Esophagus (tissue), 2 donors: ENCODE measurements at regions not wholly inside any gene's neighbourhood (a gene's known extent, or its start where the extent isn't known, plus 50 kb on each side); places are given as distances from the start of the nearest gene placed in this dataset.

Experiments used
- H3K27ac ChIP-seq, 2 donors: one replicate each; pipeline ENCODE4 v1.5.1; 2013; ENCODE audit warnings: low read depth in 2 of 2, mild to moderate bottlenecking in 2 of 2, inconsistent platforms in 1 of 2, low read length in 1 of 2, moderate library complexity in 1 of 2
- H3K27me3 ChIP-seq, 2 donors: one replicate each; pipeline ENCODE4 v1.6.1; 2013; ENCODE audit warnings: low read length in 2 of 2, control low read depth in 1 of 2, mild to moderate bottlenecking in 1 of 2; ENCODE audit not compliant: insufficient read depth in 2 of 2, control insufficient read depth in 1 of 2
- H3K36me3 ChIP-seq, 2 donors: one replicate each; pipeline ENCODE4 v1.6.1; 2013; ENCODE audit warnings: low read length in 1 of 2; ENCODE audit not compliant: control insufficient read depth in 2 of 2, insufficient read depth in 2 of 2
- H3K4me1 ChIP-seq, 2 donors: one replicate each; pipeline ENCODE4 v1.6.1; 2013; ENCODE audit warnings: low read length in 1 of 2; ENCODE audit not compliant: control insufficient read depth in 2 of 2, insufficient read depth in 2 of 2
- H3K4me3 ChIP-seq, 2 donors: one replicate each; pipeline ENCODE4 v1.5.1; 2013; ENCODE audit warnings: low read length in 2 of 2, mild to moderate bottlenecking in 2 of 2, low read depth in 1 of 2, moderate library complexity in 1 of 2
- H3K9me3 ChIP-seq, 2 donors: one replicate each; pipeline ENCODE4 v1.6.1; 2013; ENCODE audit warnings: mild to moderate bottlenecking in 2 of 2, low read depth in 1 of 2, low read length in 1 of 2, moderate library complexity in 1 of 2; ENCODE audit not compliant: control insufficient read depth in 2 of 2, insufficient read depth in 1 of 2
- WGBS, 2 donors: extraction: QIAGEN DNeasy Blood & Tissue Kit; methylation state at CpG; one replicate each; pipeline ENCODE4 v1.1.7; 2013; 5-methylcytosine and 5-hydroxymethylcytosine counted together
- donor health status: healthy with polysubstance abuse.
- donor health status: Bipolar disorder and iron deficiency.

- H3K9me3 ChIP-seq: no peaks in the 10 kb centered on the region
- H3K27me3 ChIP-seq: no peaks in the 10 kb centered on the region
- no peaks in the 10 kb centered on the region for H3K4me1 ChIP-seq
- 95 to 97% methylated on average over 1 of the region's 1 CpG for WGBS, 2 donors
- no peak overlapping the region for H3K27ac ChIP-seq
- no peaks in the 10 kb centered on the region for H3K36me3 ChIP-seq
- H3K4me3 ChIP-seq: no peak overlapping the region
Measured at GRCh38 chr2:12967804-12968203, 251.1 kb downstream of the TRIB2 start.

GRCh38 chr2:12968399-12968798, 251.7 kb downstream of the TRIB2 start:
- WGBS, 2 donors: 95 to 96% methylated on average over 3 of the region's 3 CpGs
- Histone ChIP-seq H3K4me1 (no peaks in the 10 kb centered on the region), H3K9me3 (no peaks in the 10 kb centered on the region), H3K4me3 (no peak overlapping the region), H3K27ac (no peak overlapping the region), H3K27me3 (no peaks in the 10 kb centered on the region), H3K36me3 (no peaks in the 10 kb centered on the region)

GRCh38 chr2:12970861-12971260, 254.1 kb downstream of the TRIB2 start:
- Histone ChIP-seq H3K4me1 (no peaks in the 10 kb centered on the region), H3K27ac (no peak overlapping the region), H3K27me3 (no peaks in the 10 kb centered on the region), H3K36me3 (no peaks in the 10 kb centered on the region), H3K4me3 (no peak overlapping the region), H3K9me3 (no peaks in the 10 kb centered on the region)
- 64 to 75% methylated on average over 4 of the region's 4 CpGs for WGBS, 2 donors

GRCh38 chr2:12971581-12972365, 255.0 kb downstream of the TRIB2 start:
- 82 to 83% methylated on average over 4 of the region's 4 CpGs for whole genome bisulfite sequencing, 2 donors
- no peaks in the 10 kb centered on the region for H3K9me3 ChIP-seq
- no peak overlapping the region for H3K27ac ChIP-seq
- H3K27me3 ChIP-seq: no peaks in the 10 kb centered on the region
- H3K4me3 ChIP-seq: no peak overlapping the region
- no peaks in the 10 kb centered on the region for H3K4me1 ChIP-seq
- no peaks in the 10 kb centered on the region for H3K36me3 ChIP-seq

GRCh38 chr2:12978066-12978835, 261.5 kb downstream of the TRIB2 start:
- Histone ChIP-seq H3K27ac (no peak overlapping the region), H3K4me1 (no peaks in the 10 kb centered on the region), H3K27me3 (no peaks in the 10 kb centered on the region), H3K36me3 (no peaks in the 10 kb centered on the region), H3K9me3 (no peaks in the 10 kb centered on the region), H3K4me3 (no peak overlapping the region)
- 32 to 44% methylated on average over 4 of the region's 4 CpGs for WGBS, 2 donors

GRCh38 chr2:12979066-12979465, 262.3 kb downstream of the TRIB2 start:
- no peaks in the 10 kb centered on the region for H3K27me3 ChIP-seq
- no peaks in the 10 kb centered on the region for H3K9me3 ChIP-seq
- 59 to 80% methylated on average over 3 of the region's 3 CpGs for whole genome bisulfite sequencing, 2 donors
- no peak overlapping the region for H3K27ac ChIP-seq
- H3K4me3 ChIP-seq: no peak overlapping the region
- no peaks in the 10 kb centered on the region for H3K4me1 ChIP-seq
- no peaks in the 10 kb centered on the region for H3K36me3 ChIP-seq

- Histone ChIP-seq H3K27me3 (no peaks in the 10 kb centered on the region), H3K9me3 (no peaks in the 10 kb centered on the region), H3K4me1 (no peaks in the 10 kb centered on the region), H3K36me3 (no peaks in the 10 kb centered on the region), H3K4me3 (no peak overlapping the region), H3K27ac (no peak overlapping the region)
- 65 to 72% methylated on average over 4 of the region's 4 CpGs for WGBS, 2 donors
Measured at GRCh38 chr2:12980817-12981216, 264.1 kb downstream of the TRIB2 start.

- H3K4me1 ChIP-seq: no peaks in the 10 kb centered on the region
- H3K36me3 ChIP-seq: no peaks in the 10 kb centered on the region
- no peak overlapping the region for H3K4me3 ChIP-seq
- H3K9me3 ChIP-seq: no peaks in the 10 kb centered on the region
- WGBS, 2 donors: 74 to 76% methylated on average over 1 of the region's 1 CpG
- no peaks in the 10 kb centered on the region for H3K27me3 ChIP-seq
- H3K27ac ChIP-seq: no peak overlapping the region
Measured at GRCh38 chr2:12982149-12982584, 265.4 kb downstream of the TRIB2 start.

- Histone ChIP-seq H3K27me3 (no peaks in the 10 kb centered on the region), H3K9me3 (no peaks in the 10 kb centered on the region), H3K36me3 (no peaks in the 10 kb centered on the region), H3K27ac (no peak overlapping the region), H3K4me3 (no peak overlapping the region), H3K4me1 (no peaks in the 10 kb centered on the region)
Measured at GRCh38 chr2:12987246-12987645, 270.5 kb downstream of the TRIB2 start.

- H3K27ac ChIP-seq: no peak overlapping the region
- no peaks in the 10 kb centered on the region for H3K4me1 ChIP-seq
- H3K36me3 ChIP-seq: no peaks in the 10 kb centered on the region
- H3K9me3 ChIP-seq: no peaks in the 10 kb centered on the region
- no peaks in the 10 kb centered on the region for H3K27me3 ChIP-seq
- H3K4me3 ChIP-seq: no peak overlapping the region
- WGBS, 2 donors: 88 to 90% methylated on average over 2 of the region's 2 CpGs
Measured at GRCh38 chr2:12988279-12988678, 271.5 kb downstream of the TRIB2 start.
